Loucy (cell line): ENCODE measurements at regions not wholly inside any gene's neighbourhood (a gene's known extent, or its start where the extent isn't known, plus 50 kb on each side); places are given as distances from the start of the nearest gene placed in this dataset.

Experiments used
- EZH2phosphoT487 ChIP-seq: fragments of 200-600 bp; IDR thresholded peaks from 2 replicates; pipeline ENCODE4 v1.6.1; 2018; ENCODE audit warnings: antibody characterized with exemption, mild to moderate bottlenecking, moderate library complexity, borderline replicate concordance
- TF ChIP-seq, protein P1 (sequence below): fragments of 200-600 bp; sonication (generic); conservative IDR thresholded peaks from 2 replicates; pipeline ENCODE4 v1.5.1; 2014; ENCODE audit warnings: mild to moderate bottlenecking, antibody characterized with exemption, low read length

- TF ChIP-seq, protein P1, sequence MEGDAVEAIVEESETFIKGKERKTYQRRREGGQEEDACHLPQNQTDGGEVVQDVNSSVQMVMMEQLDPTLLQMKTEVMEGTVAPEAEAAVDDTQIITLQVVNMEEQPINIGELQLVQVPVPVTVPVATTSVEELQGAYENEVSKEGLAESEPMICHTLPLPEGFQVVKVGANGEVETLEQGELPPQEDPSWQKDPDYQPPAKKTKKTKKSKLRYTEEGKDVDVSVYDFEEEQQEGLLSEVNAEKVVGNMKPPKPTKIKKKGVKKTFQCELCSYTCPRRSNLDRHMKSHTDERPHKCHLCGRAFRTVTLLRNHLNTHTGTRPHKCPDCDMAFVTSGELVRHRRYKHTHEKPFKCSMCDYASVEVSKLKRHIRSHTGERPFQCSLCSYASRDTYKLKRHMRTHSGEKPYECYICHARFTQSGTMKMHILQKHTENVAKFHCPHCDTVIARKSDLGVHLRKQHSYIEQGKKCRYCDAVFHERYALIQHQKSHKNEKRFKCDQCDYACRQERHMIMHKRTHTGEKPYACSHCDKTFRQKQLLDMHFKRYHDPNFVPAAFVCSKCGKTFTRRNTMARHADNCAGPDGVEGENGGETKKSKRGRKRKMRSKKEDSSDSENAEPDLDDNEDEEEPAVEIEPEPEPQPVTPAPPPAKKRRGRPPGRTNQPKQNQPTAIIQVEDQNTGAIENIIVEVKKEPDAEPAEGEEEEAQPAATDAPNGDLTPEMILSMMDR = peak; percentile 40
- TF ChIP-seq EZH2phosphoT487 = no peak
Measured at GRCh38 chr12:126704609-126705008, 1562.4 kb upstream of the TMEM132C start.
